Esophagus squamous epithelium (tissue), 4 donors: ENCODE measurements at regions not wholly inside any gene's neighbourhood (a gene's known extent, or its start where the extent isn't known, plus 50 kb on each side); places are given as distances from the start of the nearest gene placed in this dataset.

Source experiments
- POLR2A ChIP-seq, 4 donors: fragments of 450-650 bp; IDR thresholded peaks; one replicate each; pipeline ENCODE4 v1.6.1; 2017; ENCODE audit warnings: antibody characterized with exemption in 4 of 4, mild to moderate bottlenecking in 4 of 4, moderate library complexity in 3 of 4
- TF ChIP-seq, protein P1 (sequence below), 6 experiments: fragments of 450-650 bp in 4 of 6; fragments of 200-600 bp in 2 of 6; sonication (generic) in 2 of 6; IDR thresholded peaks; one replicate each; pipeline ENCODE4 v1.5.1; 2016 to 2019; ENCODE audit warnings: antibody characterized with exemption in 6 of 6, mild to moderate bottlenecking in 4 of 6, moderate library complexity in 4 of 6

DNA sequence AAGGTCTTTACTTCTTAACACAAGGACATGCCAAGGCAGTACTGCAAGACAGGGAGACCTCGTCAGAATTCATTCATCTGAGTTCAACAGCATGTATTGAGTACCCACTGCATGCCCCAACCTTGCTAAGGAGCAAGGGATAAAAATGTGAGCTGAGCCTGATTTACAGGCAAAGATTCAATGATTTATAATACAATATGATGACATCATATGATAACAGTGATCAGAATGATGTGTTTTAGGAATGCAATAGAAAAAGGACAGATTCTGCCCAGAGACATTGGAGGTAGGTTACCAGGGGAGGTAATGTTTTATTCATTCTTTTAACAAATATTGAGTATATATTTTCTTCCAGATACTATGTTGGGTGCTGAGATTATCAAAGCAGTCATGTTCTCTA lies 406.6 kb downstream of the ARHGEF28 start:
- TF ChIP-seq, protein P1, sequence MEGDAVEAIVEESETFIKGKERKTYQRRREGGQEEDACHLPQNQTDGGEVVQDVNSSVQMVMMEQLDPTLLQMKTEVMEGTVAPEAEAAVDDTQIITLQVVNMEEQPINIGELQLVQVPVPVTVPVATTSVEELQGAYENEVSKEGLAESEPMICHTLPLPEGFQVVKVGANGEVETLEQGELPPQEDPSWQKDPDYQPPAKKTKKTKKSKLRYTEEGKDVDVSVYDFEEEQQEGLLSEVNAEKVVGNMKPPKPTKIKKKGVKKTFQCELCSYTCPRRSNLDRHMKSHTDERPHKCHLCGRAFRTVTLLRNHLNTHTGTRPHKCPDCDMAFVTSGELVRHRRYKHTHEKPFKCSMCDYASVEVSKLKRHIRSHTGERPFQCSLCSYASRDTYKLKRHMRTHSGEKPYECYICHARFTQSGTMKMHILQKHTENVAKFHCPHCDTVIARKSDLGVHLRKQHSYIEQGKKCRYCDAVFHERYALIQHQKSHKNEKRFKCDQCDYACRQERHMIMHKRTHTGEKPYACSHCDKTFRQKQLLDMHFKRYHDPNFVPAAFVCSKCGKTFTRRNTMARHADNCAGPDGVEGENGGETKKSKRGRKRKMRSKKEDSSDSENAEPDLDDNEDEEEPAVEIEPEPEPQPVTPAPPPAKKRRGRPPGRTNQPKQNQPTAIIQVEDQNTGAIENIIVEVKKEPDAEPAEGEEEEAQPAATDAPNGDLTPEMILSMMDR (IDR thresholded peaks at IDR 0.05) = no peak
- TF ChIP-seq POLR2A (IDR thresholded peaks at IDR 0.05) = no peak
